ENCODE measurements at regions not wholly inside any gene's neighbourhood (a gene's known extent, or its start where the extent isn't known, plus 50 kb on each side); places are given as distances from the start of the nearest gene placed in this dataset.

GRCh38 chr3:74691946-74692345, 77.5 kb upstream of the CNTN3 start:
- no peak for DNase-seq

GRCh38 chr3:74673326-74673725, 58.9 kb upstream of the CNTN3 start:
- no peak for DNase-seq

GRCh38 chr3:74664606-74665005, 50.1 kb upstream of the CNTN3 start:
- no peak for DNase-seq

Data from hindlimb muscle (tissue), 1 donor.